Suprapubic skin (tissue), 4 donors: ENCODE measurements at regions not wholly inside any gene's neighbourhood (a gene's known extent, or its start where the extent isn't known, plus 50 kb on each side); places are given as distances from the start of the nearest gene placed in this dataset.

Source experiments
- DNase-seq, 2 donors: peaks; one replicate each; pipeline ENCODE4 v3.0.0-alpha.2; 2019; ENCODE audit warnings: low spot score in 2 of 2
- H3K27ac ChIP-seq: fragments of 200-600 bp; sonication (generic); one replicate; pipeline ENCODE4 v1.5.1; 2019
- H3K27me3 ChIP-seq: fragments of 200-600 bp; sonication (generic); one replicate; pipeline ENCODE4 v1.5.1; 2019
- H3K36me3 ChIP-seq: fragments of 200-600 bp; sonication (generic); one replicate; pipeline ENCODE4 v1.5.1; 2019
- H3K4me1 ChIP-seq: fragments of 200-600 bp; sonication (generic); one replicate; pipeline ENCODE4 v1.5.1; 2019
- H3K4me3 ChIP-seq: fragments of 200-600 bp; sonication (generic); one replicate; pipeline ENCODE4 v1.5.1; 2019; ENCODE audit warnings: mild to moderate bottlenecking
- H3K9me3 ChIP-seq: fragments of 200-600 bp; sonication (generic); one replicate; pipeline ENCODE4 v1.5.1; 2019
- EP300 ChIP-seq: sonication (generic); formaldehyde crosslinking; IDR thresholded peaks from one replicate; pipeline ENCODE4 v1.6.1; 2017; ENCODE audit warnings: antibody characterized with exemption
- POLR2A ChIP-seq, 2 donors: fragments of 450-650 bp; IDR thresholded peaks; one replicate each; pipeline ENCODE4 v1.6.1; 2017; ENCODE audit warnings: antibody characterized with exemption in 2 of 2, mild to moderate bottlenecking in 2 of 2, moderate library complexity in 2 of 2
- POLR2AphosphoS5 ChIP-seq, 3 donors: sonication (generic); formaldehyde crosslinking; IDR thresholded peaks; one replicate each; pipeline ENCODE4 v1.6.1; 2017; ENCODE audit warnings: antibody characterized with exemption in 3 of 3
- WGBS: methylation state at CpG from one replicate; pipeline ENCODE4 v1.1.5; 2018; 5-methylcytosine and 5-hydroxymethylcytosine counted together
- TF ChIP-seq, protein P1 (sequence below), 2 donors: fragments of 200-600 bp in 1 of 2; fragments of 450-650 bp in 1 of 2; sonication (generic) in 1 of 2; IDR thresholded peaks; one replicate each; pipeline ENCODE4 v1.5.1; 2016 to 2019; ENCODE audit warnings: antibody characterized with exemption in 2 of 2, mild to moderate bottlenecking in 1 of 2, moderate library complexity in 1 of 2

DNA sequence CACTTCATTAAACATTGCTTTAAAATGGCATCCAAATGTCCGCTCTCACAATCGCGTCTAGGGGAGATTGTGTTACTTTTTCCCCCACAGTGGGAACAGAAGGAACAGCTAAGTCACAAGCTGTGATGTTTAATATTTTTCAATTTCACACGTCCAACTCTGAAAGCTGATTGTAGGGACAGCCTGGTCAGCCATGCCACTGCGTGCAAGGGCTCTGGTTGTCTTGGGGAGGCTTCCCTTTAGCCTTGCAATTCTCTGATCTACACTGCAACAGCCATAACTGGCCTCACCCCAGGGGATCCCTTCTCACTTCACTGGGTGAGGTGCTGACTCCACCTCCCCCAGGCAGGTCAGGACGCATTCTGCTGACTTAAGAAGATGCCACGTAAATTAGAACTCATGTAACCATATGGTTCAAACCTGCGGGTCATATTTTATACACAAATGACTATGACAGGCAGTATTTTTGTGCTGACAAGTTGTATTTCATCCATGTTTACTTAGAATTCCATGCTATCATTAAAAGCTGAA, 425.2 kb upstream of the NFE2L3 start:
- TF ChIP-seq, protein P1, sequence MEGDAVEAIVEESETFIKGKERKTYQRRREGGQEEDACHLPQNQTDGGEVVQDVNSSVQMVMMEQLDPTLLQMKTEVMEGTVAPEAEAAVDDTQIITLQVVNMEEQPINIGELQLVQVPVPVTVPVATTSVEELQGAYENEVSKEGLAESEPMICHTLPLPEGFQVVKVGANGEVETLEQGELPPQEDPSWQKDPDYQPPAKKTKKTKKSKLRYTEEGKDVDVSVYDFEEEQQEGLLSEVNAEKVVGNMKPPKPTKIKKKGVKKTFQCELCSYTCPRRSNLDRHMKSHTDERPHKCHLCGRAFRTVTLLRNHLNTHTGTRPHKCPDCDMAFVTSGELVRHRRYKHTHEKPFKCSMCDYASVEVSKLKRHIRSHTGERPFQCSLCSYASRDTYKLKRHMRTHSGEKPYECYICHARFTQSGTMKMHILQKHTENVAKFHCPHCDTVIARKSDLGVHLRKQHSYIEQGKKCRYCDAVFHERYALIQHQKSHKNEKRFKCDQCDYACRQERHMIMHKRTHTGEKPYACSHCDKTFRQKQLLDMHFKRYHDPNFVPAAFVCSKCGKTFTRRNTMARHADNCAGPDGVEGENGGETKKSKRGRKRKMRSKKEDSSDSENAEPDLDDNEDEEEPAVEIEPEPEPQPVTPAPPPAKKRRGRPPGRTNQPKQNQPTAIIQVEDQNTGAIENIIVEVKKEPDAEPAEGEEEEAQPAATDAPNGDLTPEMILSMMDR (IDR thresholded peaks at IDR 0.05) = no peak
- TF ChIP-seq POLR2AphosphoS5 (IDR thresholded peaks at IDR 0.05) = no peak
- TF ChIP-seq POLR2A (IDR thresholded peaks at IDR 0.05) = no peak
- no peak for TF ChIP-seq EP300
- Histone ChIP-seq H3K9me3 (no peaks in the 10 kb centered on the region), H3K4me3 (no peak overlapping the region), H3K36me3 (no peaks in the 10 kb centered on the region), H3K27me3 (no peaks in the 10 kb centered on the region), H3K27ac (no peak overlapping the region), H3K4me1 (peaks cover 22% of the 10 kb centered on the region)
- no peak for DNase-seq
- WGBS = 61% methylated on average over 8 of the region's 8 CpGs

DNA sequence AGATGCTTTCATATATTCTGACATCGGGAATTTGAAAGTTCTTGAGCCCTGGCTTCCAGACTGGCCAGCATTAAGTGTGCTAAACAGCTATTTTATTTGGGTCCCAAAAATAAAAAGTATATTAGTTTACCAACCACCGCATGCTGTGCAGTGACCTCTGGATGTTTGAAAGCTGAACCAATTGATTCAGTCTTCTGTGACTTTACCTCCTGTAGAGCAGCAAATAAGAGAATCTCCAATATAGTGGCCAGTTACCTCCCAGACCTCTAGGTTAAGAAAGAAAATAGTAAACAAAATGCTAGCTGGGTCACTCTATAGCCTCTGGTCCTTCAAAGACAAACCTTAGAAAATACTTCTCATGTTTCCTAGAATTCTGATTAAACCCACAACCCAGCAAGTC, 424.6 kb upstream of the NFE2L3 start:
- H3K36me3 ChIP-seq = no peaks in the 10 kb centered on the region
- H3K4me3 ChIP-seq = no peak overlapping the region
- 46% methylated on average over 2 of the region's 2 CpGs for WGBS
- TF ChIP-seq, protein P1 (IDR thresholded peaks at IDR 0.05) = no peak
- TF ChIP-seq EP300 (no peak), POLR2A (IDR thresholded peaks at IDR 0.05) (no peak), POLR2AphosphoS5 (IDR thresholded peaks at IDR 0.05) (no peak)
- H3K27ac ChIP-seq = no peak overlapping the region
- no peaks in the 10 kb centered on the region for H3K9me3 ChIP-seq
- peaks cover 23% of the 10 kb centered on the region for H3K4me1 ChIP-seq
- H3K27me3 ChIP-seq = no peaks in the 10 kb centered on the region
- no peak for DNase-seq

DNA sequence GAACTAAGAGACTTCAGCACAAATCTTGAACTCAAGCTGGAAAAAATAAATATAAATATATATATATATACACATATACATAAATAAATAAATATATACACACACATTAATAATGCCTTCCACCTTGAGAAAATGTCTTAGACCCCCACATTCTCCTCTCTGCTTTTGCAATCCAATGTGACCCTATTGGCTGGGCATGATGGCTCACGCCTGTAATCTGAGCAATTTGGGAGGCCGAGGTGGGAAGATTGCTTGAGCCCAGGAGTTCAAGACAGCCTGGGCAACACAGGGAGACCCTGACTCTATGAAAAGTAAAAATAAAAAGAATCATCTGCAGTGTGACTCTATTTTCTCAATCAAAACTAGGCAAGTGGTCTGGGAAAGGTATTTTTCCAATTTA, 424.1 kb upstream of the NFE2L3 start:
- TF ChIP-seq, protein P1 (IDR thresholded peaks at IDR 0.05) = no peak
- TF ChIP-seq POLR2AphosphoS5 (IDR thresholded peaks at IDR 0.05) (no peak), POLR2A (IDR thresholded peaks at IDR 0.05) (no peak), EP300 (no peak)
- no peaks in the 10 kb centered on the region for H3K27me3 ChIP-seq
- peaks cover 24% of the 10 kb centered on the region for H3K4me1 ChIP-seq
- no peak for DNase-seq
- H3K4me3 ChIP-seq = no peak overlapping the region
- H3K27ac ChIP-seq = no peak overlapping the region
- H3K9me3 ChIP-seq = no peaks in the 10 kb centered on the region
- no peaks in the 10 kb centered on the region for H3K36me3 ChIP-seq
- 91% methylated on average over 2 of the region's 2 CpGs for WGBS

DNA sequence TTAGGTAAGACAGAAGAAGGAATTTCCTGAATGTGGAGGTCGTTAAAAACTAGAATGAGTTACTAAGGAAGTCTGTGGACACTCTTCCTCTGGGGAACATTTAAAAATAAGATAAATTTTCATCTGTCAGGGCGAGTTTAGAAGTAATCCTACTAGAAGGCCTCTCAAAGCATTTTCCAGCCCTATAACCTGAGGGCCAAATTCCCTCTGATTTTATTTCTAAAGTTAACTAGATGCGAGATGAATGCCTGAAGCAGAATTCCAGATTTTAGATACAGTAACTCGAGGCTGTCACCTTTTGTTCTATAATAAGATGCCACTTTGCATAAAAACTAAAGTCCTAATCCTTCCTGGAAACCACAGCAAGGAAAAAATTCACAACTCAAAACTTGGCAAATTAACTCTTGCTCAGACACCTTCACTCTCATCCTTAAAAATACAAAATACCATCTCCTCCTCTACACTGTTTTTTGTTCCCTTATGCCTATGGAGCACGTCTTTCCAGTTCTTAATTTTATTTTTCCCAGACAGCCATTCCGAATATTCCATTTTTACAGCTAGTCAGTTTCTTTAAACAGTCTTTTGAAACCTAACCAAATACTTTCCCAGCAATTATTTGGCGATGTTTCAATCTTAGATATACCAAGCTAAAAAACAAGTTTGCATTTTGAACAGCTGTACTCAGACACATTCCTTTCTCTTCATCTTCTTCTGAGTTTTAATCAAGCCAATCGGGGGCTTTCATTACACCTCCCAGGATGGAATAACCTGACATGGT, 420.7 kb upstream of the NFE2L3 start:
- Histone ChIP-seq H3K4me3 (no peak overlapping the region), H3K27ac (no peak overlapping the region), H3K4me1 (peaks cover 19% of the 10 kb centered on the region), H3K36me3 (no peaks in the 10 kb centered on the region), H3K27me3 (no peaks in the 10 kb centered on the region), H3K9me3 (no peaks in the 10 kb centered on the region)
- DNase-seq = no peak
- 24% methylated on average over 8 of the region's 8 CpGs for WGBS
- TF ChIP-seq, protein P1 (IDR thresholded peaks at IDR 0.05) = no peak
- TF ChIP-seq EP300 = no peak
- TF ChIP-seq POLR2A (IDR thresholded peaks at IDR 0.05) = no peak
- TF ChIP-seq POLR2AphosphoS5 (IDR thresholded peaks at IDR 0.05) = no peak

DNA sequence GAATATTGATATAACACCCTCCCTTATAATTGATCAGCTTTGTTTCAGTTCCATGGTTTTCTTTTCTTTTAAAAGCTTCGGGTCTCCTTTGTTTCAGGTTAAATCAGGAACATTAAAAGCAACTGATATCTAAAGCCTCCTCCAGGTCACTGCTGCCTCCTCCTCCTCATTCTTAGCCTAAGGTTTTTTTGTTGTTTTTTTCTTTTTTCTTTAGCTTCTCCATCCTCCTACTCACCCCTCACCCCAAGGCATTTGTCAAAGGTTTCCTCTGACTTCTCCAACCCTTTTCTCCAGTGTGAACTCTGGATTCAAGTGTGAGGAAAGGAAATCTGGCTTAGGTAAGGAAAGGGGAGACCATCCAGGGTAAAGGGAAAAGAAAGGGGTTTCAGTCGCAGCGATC, 420.2 kb upstream of the NFE2L3 start:
- no peaks in the 10 kb centered on the region for H3K9me3 ChIP-seq
- H3K36me3 ChIP-seq = no peaks in the 10 kb centered on the region
- no peak for DNase-seq
- H3K4me3 ChIP-seq = no peak overlapping the region
- H3K4me1 ChIP-seq = peaks cover 14% of the 10 kb centered on the region
- no peak overlapping the region for H3K27ac ChIP-seq
- TF ChIP-seq EP300 (no peak), POLR2AphosphoS5 (IDR thresholded peaks at IDR 0.05) (no peak), POLR2A (IDR thresholded peaks at IDR 0.05) (no peak)
- TF ChIP-seq, protein P1 (IDR thresholded peaks at IDR 0.05) = no peak
- H3K27me3 ChIP-seq = no peaks in the 10 kb centered on the region
- WGBS = 79% methylated on average over 3 of the region's 3 CpGs
